Cardiac muscle cell (in vitro differentiated cells and primary cell): ENCODE measurements at regions not wholly inside any gene's neighbourhood (a gene's known extent, or its start where the extent isn't known, plus 50 kb on each side); places are given as distances from the start of the nearest gene placed in this dataset.
A peak's percentile ranks its signal among the peaks of the same experiment; 100 is the strongest.

Experiments
- DNase-seq, 2 donors: peaks; one replicate each; pipeline versions ENCODE4 v3.0.0 to v3.0.0-alpha.2; 2010 to 2017; ENCODE audit warnings: low read depth in 1 of 2, low spot score in 1 of 2
- H3K27ac ChIP-seq: fragments of 200-600 bp; sonication (generic); 2 replicates; pipeline ENCODE4 v1.5.1; 2016
- H3K27me3 ChIP-seq: fragments of 200-600 bp; sonication (generic); 2 replicates; pipeline ENCODE4 v1.6.0; 2016; ENCODE audit warnings: control low read depth
- H3K36me3 ChIP-seq: fragments of 200-600 bp; sonication (generic); 2 replicates; pipeline ENCODE4 v1.5.1; 2016; ENCODE audit warnings: control low read depth
- H3K4me1 ChIP-seq: fragments of 200-600 bp; sonication (generic); 2 replicates; pipeline ENCODE4 v1.8.1; 2017; ENCODE audit warnings: low read depth, mild to moderate bottlenecking, mixed run types
- H3K4me3 ChIP-seq: fragments of 200-600 bp; sonication (generic); 2 replicates; pipeline ENCODE4 v1.5.1; 2016; ENCODE audit warnings: mild to moderate bottlenecking
- H3K9me3 ChIP-seq: fragments of 200-600 bp; sonication (generic); 2 replicates; pipeline ENCODE4 v1.5.1; 2017; ENCODE audit warnings: low read depth, mild to moderate bottlenecking, control low read depth
- TF ChIP-seq, protein P1 (sequence below): IDR thresholded peaks from 2 replicates; pipeline ENCODE4 v1.5.1; 2012; ENCODE audit warnings: low read depth, mild to moderate bottlenecking, low read length

DNA sequence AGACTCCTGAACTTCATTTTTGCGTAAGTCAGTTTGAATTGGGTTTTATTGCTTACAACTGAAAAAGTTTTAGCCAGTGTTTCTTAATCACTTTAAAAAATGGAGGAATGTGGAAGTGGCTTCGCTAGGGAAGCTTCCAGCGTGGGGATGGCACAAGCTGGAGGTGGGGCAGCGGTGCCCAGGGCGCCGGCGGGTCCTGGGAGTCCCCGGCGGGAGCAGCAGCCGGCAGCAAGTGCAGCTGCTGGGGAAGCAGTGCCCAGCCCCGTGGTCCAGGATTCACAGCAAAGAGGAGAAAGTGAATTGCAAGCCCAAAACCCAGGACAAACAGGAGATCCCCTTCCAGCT is 301.8 kb upstream of the PROK2 start:
- Histone ChIP-seq H3K36me3 (no peaks in the 10 kb centered on the region), H3K27ac (no peak overlapping the region), H3K27me3 (no peaks in the 10 kb centered on the region), H3K4me3 (no peak overlapping the region), H3K9me3 (no peaks in the 10 kb centered on the region), H3K4me1 (no peaks in the 10 kb centered on the region)
- TF ChIP-seq, protein P1, sequence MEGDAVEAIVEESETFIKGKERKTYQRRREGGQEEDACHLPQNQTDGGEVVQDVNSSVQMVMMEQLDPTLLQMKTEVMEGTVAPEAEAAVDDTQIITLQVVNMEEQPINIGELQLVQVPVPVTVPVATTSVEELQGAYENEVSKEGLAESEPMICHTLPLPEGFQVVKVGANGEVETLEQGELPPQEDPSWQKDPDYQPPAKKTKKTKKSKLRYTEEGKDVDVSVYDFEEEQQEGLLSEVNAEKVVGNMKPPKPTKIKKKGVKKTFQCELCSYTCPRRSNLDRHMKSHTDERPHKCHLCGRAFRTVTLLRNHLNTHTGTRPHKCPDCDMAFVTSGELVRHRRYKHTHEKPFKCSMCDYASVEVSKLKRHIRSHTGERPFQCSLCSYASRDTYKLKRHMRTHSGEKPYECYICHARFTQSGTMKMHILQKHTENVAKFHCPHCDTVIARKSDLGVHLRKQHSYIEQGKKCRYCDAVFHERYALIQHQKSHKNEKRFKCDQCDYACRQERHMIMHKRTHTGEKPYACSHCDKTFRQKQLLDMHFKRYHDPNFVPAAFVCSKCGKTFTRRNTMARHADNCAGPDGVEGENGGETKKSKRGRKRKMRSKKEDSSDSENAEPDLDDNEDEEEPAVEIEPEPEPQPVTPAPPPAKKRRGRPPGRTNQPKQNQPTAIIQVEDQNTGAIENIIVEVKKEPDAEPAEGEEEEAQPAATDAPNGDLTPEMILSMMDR, result no peak
- DNase-seq, result no peak

DNA sequence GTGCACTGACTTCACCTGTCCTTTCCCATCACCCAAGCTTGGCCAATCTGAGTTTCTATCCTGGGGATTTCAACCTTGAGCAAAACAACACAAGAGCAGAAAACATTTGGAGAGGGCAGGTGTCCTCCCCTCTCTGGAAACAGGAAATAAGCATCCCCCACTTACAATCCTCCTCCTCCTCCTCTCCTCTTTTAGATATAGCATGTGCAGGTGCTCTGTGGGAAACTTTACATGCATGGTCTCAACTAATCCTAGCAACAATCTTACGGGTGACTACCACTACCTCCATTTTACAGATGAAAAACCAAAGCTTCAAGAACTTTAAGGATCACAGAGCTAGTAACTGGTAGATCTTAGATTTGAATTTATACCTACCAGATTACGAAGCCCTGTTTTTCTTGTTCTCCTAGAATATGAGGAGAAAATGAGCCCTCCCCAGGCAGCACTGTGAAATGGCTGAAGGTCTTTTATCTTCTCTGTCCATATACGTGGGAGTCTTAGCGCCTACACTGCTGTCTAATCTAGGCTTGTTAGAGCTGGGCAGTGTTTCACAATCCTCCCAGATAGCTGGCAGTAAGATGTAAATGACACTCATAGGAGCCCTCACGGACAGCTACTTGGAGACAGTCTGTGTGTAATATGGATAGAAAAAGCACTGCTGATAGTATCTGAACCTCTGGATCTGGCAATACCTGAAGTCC is 301.2 kb upstream of the PROK2 start:
- Histone ChIP-seq H3K27ac (no peak overlapping the region), H3K27me3 (no peaks in the 10 kb centered on the region), H3K4me3 (no peak overlapping the region), H3K36me3 (no peaks in the 10 kb centered on the region), H3K9me3 (no peaks in the 10 kb centered on the region), H3K4me1 (no peaks in the 10 kb centered on the region)
- TF ChIP-seq, protein P1, result no peak
- DNase-seq, result peak; percentile 13 to 84

DNA sequence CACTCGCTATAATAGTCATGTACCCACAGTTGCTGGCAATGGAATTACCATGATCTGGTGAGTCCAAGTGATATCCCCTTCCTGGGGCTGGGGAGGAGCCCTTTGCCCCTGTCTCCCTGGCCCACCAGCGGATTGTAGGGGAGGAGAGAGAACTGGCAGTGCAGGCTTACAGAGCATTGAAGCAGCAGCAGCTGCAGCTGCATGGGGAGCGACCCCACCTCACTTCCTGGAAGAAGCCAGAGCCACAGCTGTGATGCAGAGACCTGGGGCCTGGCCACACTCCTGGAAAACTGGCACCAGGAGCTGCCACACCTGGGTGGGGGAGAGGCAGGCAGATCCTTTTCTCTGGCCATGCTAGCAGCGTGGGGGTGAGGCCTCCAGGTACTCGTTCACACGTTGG is 300.1 kb upstream of the PROK2 start:
- no peaks in the 10 kb centered on the region for H3K9me3 ChIP-seq
- no peak overlapping the region for H3K27ac ChIP-seq
- no peaks in the 10 kb centered on the region for H3K4me1 ChIP-seq
- DNase-seq, result no peak
- no peaks in the 10 kb centered on the region for H3K27me3 ChIP-seq
- no peak overlapping the region for H3K4me3 ChIP-seq
- H3K36me3 ChIP-seq, result no peaks in the 10 kb centered on the region
- TF ChIP-seq, protein P1, result no peak

DNA sequence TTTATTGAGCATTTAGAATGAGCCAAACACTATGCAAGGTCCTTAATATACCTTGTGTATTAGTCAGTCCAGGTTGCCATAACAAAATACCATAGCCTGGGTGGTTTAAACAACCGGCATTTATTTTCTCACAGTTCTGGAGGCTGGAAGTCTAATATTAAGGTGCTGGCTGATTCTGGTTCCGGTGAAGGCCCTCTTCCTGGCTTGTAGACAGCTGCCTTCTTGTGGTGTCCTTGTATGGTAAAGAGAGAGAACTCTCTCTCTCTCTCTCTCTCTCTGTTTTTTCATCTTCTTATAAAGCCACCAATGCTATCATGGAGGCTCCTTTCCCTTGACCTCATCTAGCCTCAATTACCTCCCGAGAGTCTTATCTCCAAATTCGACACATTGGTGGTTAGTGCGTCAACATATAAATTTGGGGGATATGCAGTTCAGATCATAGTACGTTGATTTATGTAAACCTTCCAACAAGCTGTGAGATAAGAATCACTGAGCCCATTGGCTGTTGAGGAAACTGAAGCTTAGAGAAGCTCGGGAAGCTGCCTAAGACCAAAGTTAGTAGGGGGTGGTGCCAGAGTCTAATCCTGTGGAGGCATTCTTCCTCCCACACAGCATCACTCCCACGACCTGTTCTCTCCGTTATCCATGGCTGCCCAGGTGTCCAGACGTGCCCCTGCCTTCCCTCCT is 298.0 kb upstream of the PROK2 start:
- no peaks in the 10 kb centered on the region for H3K36me3 ChIP-seq
- no peak for DNase-seq
- H3K4me3 ChIP-seq, result no peak overlapping the region
- no peaks in the 10 kb centered on the region for H3K4me1 ChIP-seq
- H3K9me3 ChIP-seq, result no peaks in the 10 kb centered on the region
- H3K27ac ChIP-seq, result no peak overlapping the region
- TF ChIP-seq, protein P1, result no peak
- no peaks in the 10 kb centered on the region for H3K27me3 ChIP-seq

DNA sequence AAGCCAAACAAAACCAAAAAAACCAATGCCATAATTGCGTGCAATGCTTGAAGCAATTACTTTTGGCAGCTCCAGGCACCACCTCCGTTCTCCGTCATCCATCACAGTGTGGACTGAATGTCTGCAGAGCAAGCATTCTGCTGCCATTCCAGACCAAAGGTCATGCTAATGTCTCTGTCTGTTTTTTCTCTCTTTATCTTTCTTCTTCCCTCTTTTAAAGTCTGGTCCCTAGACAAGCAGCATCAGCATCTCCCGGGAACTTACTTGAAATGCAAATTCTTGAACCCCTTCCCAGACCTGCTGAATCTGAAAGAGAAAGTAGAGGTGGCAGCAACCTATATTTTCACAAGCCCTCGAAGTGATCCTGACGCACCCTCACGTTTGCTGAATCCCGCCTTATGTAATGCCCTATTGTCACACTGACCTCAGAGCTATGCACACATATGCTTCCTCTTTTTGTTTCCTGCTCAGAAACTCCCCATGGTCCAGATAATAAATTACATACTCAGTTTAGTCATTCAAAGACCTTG is 297.3 kb upstream of the PROK2 start:
- Histone ChIP-seq H3K36me3 (no peaks in the 10 kb centered on the region), H3K4me1 (no peaks in the 10 kb centered on the region), H3K27me3 (no peaks in the 10 kb centered on the region), H3K27ac (no peak overlapping the region), H3K9me3 (no peaks in the 10 kb centered on the region), H3K4me3 (no peak overlapping the region)
- DNase-seq, result peak in 1 of 2 donors; percentile 55
- TF ChIP-seq, protein P1, result no peak
